Neural progenitor cell (in vitro differentiated cells): ENCODE measurements at regions not wholly inside any gene's neighbourhood (a gene's known extent, or its start where the extent isn't known, plus 50 kb on each side); places are given as distances from the start of the nearest gene placed in this dataset.

ENCODE experiments used
- EZH2 ChIP-seq: fragments of 200-600 bp; sonication (generic); IDR thresholded peaks from 2 replicates; pipeline ENCODE4 v1.6.1; 2017; ENCODE audit warnings: antibody characterized with exemption, mild to moderate bottlenecking, moderate library complexity
- EZH2phosphoT487 ChIP-seq: fragments of 200-600 bp; sonication (generic); IDR thresholded peaks from 2 replicates; pipeline ENCODE4 v1.6.1; 2017; ENCODE audit warnings: antibody characterized with exemption
- TF ChIP-seq, protein P1 (sequence below): fragments of 200-600 bp; sonication (generic); IDR thresholded peaks from 2 replicates; pipeline ENCODE4 v1.5.1; 2017; ENCODE audit warnings: antibody characterized with exemption, mild to moderate bottlenecking

GRCh38 chr5:78724061-78724460, 75.5 kb upstream of the LHFPL2 start:
- TF ChIP-seq, protein P1, sequence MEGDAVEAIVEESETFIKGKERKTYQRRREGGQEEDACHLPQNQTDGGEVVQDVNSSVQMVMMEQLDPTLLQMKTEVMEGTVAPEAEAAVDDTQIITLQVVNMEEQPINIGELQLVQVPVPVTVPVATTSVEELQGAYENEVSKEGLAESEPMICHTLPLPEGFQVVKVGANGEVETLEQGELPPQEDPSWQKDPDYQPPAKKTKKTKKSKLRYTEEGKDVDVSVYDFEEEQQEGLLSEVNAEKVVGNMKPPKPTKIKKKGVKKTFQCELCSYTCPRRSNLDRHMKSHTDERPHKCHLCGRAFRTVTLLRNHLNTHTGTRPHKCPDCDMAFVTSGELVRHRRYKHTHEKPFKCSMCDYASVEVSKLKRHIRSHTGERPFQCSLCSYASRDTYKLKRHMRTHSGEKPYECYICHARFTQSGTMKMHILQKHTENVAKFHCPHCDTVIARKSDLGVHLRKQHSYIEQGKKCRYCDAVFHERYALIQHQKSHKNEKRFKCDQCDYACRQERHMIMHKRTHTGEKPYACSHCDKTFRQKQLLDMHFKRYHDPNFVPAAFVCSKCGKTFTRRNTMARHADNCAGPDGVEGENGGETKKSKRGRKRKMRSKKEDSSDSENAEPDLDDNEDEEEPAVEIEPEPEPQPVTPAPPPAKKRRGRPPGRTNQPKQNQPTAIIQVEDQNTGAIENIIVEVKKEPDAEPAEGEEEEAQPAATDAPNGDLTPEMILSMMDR: no peak
- TF ChIP-seq EZH2 (no peak), EZH2phosphoT487 (no peak)
